HG03469 (cell line): ENCODE measurements at regions not wholly inside any gene's neighbourhood (a gene's known extent, or its start where the extent isn't known, plus 50 kb on each side); places are given as distances from the start of the nearest gene placed in this dataset.
"Not testable (repeated sequence)": the region's sequence is repeated elsewhere in the genome, so short reads cannot be mapped to it uniquely, and the experiment has no call there.

Experiments used
- ATAC-seq: cut with Tn5 transposase; IDR thresholded peaks from one replicate; pipeline ENCODE4 v1.9.1; 2021; ENCODE audit warnings: mild to moderate bottlenecking, moderate library complexity, moderate number of reproducible peaks; ENCODE audit not compliant: unreplicated experiment

DNA sequence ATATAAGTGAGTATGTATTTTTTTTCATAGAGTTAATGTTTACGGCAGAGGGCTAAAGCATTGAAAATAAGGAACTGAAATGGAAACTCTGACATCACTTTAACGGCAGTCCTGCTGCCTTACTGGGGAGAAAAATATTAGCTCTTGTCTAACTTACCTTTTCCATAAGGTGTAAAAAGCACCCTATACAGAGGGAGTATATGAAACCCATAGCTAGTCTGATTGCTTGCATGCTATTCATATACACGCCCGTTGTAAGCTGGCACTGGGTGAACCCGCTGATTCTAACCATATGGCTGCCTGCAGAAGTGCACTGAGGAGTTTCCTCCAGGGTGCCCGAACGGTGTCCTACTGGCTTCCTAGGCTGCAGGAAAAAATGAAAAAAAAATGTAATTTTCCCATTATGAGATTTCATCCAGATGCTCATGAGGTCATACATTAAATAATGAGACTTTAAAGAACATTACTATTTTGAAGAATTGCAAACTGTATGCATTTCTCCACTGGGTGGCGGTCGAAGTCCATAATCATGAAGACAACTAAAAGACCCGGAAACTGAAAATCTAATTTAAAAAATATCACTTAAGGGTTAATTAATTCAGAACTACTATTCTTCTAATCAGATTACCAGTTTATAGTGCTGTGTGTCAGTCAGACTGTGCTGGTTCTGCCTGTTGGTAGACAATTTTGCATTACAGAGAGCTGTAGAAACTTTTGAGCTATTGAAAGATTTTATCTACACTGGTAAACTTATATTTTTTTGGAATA, 144.7 kb downstream of the ALX1 start:
- ATAC-seq: peak; percentile 90

- no peak for ATAC-seq
These were observed 145.3 kb downstream of the ALX1 start for GRCh38 chr12:85425349-85425612.

- ATAC-seq: no peak
These were observed 145.9 kb downstream of the ALX1 start for GRCh38 chr12:85425926-85426325.

DNA sequence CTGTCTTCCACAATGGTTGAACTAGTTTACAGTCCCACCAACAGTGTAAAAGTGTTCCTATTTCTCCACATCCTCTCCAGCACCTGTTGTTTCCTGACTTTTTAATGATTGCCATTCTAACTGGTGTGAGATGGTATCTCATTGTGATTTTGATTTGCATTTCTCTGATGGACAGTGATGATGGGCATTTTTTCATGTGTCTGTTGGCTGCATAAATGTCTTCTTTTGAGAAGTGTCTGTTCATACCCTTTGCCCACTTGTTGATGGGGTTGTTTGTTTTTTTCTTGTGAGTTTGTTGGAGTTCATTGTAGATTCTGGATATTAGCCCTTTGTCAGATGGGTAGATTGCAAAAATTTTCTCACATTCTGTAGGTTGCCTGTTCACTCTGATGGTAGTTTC, 153.1 kb downstream of the ALX1 start:
- ATAC-seq: not testable (repeated sequence)

DNA sequence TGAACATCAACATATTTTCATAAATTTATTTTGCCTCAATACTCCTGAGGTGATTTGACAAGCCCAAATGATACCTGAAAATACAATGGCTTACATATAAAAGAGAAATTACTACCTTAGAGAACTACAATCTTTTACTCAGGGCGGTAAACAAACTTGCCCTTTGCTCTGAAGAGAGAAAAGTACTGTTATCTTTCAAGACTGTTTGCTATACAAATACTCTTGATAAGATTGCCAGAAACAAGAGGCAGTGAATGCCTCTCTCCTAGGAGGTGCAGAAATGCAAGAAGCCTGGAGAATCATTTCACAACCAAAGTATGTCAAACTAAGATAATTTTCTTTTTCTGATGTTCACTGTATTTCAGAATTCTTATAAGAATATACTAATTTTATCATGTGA, 160.3 kb downstream of the ALX1 start:
- no peak for ATAC-seq

GRCh38 chr12:85441025-85441424, 161.0 kb downstream of the ALX1 start:
- no peak for ATAC-seq

DNA sequence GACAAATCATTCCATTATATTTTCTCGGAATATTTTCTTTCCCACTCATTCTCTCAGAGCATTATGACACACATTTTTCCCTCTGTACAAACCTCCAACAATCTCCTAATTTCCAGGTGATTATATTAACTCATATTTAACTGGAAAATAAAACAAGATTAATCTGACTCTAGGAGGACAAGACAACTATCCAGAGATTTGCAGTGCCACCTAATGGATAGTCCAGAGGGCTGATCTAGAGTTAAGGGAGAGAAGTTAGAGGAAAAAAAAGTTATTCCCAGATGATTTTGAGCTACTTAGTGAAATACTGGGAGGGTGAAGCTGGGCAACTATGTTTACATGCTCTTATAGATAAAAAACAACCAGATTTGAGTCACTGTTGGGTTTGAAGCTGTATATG, 161.7 kb downstream of the ALX1 start:
- no peak for ATAC-seq

DNA sequence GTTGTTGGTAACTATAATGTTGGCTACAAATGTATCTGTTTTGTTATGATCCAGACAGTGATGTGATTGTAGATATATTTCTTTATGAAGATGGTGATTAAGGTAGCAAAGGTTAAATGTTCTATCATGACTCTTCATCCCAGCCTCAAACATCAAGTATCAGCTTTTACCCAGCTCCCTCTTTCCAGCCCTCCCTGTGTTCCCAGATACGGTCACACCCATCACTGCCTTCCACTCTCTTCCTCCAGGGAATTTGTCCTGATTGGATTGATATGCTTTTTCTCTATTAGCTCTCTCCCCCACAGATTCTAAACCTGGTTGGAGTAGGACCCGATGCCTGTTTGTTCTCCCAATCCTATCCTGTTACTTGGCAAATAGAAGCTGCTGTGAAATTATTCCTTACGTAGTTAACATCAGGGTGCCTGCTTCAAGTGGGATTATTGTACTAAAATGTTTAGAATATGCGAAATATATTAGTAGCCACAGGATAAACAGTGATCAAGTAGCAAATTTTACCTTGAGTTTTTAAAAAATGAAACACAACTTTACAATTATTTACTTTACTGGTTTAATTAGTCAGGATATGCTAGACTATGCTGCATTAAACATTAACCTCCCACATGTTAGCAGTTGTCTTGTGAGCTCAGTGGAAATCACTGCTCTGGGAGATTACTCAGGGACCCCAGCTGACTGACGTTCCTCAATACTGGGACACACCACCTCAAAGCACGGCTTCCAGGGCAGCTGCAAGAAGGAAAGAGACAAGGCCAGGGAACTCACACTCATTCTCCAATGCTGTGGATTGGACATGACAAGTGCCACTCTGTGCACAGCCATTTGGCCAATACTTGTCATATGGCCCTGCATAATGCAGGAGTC, 165.3 kb downstream of the ALX1 start:
- ATAC-seq: no peak

GRCh38 chr12:85448031-85448430, 168.0 kb downstream of the ALX1 start:
- ATAC-seq: no peak

DNA sequence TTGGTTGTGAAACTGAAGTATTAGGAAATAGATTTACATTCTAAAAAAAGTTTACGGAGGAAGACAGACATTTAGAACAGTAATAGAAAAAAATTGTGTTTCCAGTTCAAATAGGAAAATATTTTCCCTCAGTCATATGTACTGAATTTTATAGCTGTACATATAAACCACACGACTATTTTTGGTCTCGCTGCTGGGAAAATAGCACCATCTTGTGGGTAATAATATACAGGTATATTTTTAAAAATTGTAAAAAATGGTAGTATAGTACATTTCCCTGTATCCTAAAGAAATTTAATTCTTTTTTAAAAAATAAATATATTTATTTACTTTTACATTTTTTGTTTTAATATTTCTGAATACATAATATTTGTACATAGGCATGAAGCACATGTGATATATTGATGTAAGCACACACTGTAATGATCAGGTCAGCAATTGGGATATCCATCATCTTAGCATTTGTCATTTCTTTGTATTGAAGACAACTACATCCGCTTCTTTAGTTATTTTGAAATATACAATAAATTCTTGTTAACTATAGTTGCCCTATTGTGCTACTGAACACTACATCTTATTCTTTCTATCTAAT, 168.6 kb downstream of the ALX1 start:
- no peak for ATAC-seq

DNA sequence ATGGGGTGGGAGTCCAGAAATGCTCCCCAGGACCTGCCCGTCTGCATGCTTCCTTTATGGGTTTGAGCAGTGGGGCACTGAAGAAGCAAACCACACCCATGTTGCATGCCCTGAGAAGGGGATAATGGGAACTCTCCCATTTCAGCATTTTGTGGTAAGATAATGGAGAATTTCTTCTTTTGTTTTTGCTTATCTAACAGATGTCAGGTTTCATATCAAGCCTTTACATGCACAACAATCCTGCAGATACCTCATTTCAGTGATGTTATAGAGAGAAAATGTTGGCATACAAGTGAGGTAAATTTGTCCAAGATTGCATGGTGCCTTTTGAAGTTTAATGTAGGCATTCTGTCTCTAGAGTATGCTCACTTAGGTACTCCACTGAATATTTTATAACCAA, 177.0 kb downstream of the ALX1 start:
- ATAC-seq: no peak

GRCh38 chr12:85461127-85461526, 181.1 kb downstream of the ALX1 start:
- ATAC-seq: no peak

DNA sequence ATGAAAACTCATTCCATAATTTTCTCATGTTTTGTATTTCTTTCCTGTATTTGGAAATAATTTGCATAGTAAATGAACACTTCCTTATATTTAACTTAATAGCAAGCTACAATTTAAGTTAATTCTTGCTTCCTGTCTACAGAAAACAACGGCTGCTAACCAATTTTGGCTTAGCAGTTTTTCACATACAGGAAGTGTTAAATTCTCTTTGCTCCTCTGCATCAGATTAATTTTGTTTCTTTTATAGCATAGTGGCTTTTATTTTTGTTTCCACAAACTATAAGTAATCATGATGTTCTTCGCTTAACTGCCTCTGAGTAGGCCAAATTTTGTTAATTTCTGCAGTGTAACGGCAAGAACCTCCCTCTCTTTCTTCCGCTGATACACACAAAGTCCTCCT, 182.9 kb downstream of the ALX1 start:
- ATAC-seq: no peak

DNA sequence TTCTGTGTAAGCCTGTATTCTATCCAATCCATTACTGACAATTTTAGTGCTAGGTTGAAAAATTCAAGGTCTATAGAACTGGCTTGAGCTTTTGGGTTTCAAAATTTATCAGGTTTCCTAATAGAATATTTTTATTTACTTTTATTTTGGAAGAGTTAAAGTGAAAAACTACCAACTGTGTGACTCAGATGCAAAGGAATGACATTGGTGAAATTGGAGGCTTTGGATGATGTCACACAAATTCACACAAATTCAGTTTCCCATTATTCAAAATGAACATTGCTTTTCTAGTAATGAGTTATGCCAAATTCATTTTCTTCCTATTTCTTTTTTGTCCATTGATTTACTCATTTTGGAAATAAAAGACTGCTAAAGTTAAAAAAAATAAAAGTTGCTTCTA, 186.9 kb downstream of the ALX1 start:
- ATAC-seq: no peak

DNA sequence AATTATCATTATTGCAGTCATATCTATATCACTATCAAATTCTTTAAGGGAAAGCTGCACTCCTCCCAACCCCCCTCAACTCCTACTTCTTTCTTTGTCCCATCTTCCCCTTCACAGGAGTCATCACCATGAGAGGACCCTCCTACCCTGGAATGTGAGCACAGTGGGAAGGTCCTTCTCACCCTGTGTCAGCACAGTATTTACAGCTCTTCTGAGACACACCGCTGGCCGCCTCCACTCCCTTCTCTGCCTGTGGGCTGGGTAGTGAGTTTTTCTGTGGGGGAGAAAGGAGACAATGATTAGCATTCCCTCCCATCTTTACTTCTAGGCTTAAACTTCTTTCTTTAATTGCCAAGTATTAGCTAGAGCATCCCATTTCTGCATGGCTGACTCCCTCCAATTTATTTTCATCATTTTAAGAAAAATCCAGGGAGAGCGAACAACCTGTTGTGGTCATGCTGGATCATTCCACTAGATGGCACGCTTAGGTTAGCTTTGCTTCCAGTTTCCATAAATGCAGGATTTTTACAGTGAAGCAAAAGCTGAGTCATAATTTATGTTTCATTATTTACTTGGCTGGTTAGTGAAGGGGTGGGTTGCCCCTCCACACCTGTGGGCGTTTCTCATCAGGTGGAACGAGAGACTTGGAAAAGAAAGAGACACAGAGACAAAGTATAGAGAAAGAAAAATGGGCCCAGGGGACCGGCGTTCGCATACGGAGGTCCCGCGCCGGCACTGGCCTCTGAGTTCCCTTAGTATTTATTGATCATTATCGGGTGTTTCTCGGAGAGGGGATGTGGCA, 188.5 kb downstream of the ALX1 start:
- peak; percentile 95 for ATAC-seq

GRCh38 chr12:85469158-85470086, 189.4 kb downstream of the ALX1 start:
- not testable (repeated sequence) for ATAC-seq

DNA sequence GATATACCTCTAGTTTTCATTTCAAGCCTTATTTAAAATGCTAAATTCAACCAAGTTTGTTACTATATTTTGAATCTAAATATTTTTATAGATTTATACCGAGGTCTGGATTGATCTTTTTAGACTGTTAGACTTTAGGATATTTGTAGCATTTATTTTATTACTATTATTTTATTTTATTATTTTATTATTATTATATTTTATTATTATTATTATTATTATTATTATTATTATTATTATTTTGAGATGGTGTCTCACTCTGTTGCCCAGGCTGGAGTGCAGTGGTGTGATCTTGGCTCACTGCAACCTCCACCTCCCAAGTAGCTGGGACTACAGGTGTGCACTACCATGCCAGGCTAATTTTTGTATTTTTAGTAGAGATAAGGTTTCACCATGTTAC, 195.3 kb downstream of the ALX1 start:
- ATAC-seq: not testable (repeated sequence)

DNA sequence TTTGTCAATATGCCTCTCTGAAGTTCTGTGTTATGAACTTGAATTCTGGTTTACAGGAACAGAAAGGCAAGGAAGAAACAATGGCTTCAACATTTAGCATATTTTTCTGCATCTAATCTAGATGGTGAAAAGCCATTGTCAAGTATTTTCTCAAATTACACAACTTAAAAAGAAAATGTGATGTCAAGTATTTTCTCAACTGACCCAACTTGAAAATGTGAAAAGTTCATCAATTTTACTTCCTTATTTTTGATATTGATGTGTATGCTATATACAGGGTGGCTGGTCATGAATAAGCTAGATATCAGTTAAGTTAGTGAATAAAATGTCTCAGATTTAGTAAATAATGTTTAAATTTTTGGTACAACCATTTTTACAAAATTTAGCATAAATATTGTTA, 196.7 kb downstream of the ALX1 start:
- ATAC-seq: no peak

DNA sequence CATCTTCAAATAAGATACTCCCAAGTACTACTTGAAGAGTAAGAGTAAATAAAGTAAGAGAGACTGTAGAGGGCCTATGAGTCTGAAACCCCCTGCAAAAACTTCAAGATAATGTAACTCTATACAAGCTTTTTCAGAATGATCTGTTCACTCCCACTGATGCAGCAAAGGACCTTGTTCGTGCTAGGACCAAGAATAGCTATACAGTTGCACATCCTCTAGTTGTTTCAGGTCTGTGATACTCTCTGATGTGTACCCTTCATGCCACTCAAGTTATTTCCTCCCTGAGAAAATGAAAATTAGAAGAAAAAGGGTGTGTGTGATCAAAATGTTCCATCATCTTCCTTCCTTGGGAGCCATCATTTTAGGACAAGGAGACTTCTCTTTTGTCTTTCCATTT, 204.4 kb downstream of the ALX1 start:
- peak; percentile 66 for ATAC-seq

- no peak for ATAC-seq
These were observed 209.2 kb downstream of the ALX1 start for GRCh38 chr12:85489194-85489593.
